Hepatocyte (in vitro differentiated cells): ENCODE measurements at regions not wholly inside any gene's neighbourhood (a gene's known extent, or its start where the extent isn't known, plus 50 kb on each side); places are given as distances from the start of the nearest gene placed in this dataset.

Experiments
- EZH2phosphoT487 ChIP-seq: fragments of 200-600 bp; sonication (generic); IDR thresholded peaks from one replicate; pipeline ENCODE4 v1.6.1; 2018; ENCODE audit warnings: antibody characterized with exemption, mild to moderate bottlenecking, low read depth, moderate library complexity; ENCODE audit not compliant: unreplicated experiment, severe bottlenecking
- TF ChIP-seq, protein P1 (sequence below): fragments of 200-600 bp; sonication (generic); IDR thresholded peaks from 2 replicates; pipeline ENCODE4 v1.5.1; 2016; ENCODE audit warnings: antibody characterized with exemption, mild to moderate bottlenecking; ENCODE audit not compliant: poor library complexity

DNA sequence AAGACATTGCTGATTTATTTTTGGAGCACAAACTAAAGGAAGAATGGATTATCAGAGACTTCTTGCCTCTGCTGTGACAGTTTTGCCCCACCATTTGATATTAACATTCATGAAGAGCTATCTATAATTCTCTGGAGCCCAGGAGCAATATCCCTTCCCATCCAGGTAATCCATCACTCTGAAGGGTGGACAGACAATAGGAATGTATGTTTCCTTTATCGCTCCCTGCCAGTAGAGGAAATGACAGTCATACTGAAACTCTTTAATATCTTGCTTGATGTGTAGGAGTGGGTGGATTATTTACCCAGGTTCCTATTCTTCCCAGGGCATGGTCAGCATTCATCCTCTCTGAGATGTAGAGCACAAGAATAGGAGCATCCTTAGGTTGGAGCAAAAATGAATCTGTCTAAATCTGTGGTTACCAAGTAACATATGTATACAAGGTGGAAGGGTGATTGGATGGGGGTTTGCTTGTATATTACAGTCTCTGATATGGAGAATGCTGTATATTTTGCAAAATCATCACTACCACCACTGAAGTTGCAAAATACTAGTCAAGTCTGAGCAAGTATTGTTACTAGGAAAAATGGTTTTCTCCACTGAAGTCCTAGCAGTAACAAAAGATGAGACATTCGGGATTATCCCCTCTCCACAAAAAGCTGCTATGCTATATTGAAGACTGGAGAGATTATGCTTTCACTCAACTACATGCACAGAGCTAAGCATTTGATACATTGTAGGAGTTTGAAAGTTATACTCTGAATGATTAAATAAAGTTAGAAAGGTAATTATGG, 151.6 kb downstream of the CBLL2 start:
- TF ChIP-seq, protein P1, sequence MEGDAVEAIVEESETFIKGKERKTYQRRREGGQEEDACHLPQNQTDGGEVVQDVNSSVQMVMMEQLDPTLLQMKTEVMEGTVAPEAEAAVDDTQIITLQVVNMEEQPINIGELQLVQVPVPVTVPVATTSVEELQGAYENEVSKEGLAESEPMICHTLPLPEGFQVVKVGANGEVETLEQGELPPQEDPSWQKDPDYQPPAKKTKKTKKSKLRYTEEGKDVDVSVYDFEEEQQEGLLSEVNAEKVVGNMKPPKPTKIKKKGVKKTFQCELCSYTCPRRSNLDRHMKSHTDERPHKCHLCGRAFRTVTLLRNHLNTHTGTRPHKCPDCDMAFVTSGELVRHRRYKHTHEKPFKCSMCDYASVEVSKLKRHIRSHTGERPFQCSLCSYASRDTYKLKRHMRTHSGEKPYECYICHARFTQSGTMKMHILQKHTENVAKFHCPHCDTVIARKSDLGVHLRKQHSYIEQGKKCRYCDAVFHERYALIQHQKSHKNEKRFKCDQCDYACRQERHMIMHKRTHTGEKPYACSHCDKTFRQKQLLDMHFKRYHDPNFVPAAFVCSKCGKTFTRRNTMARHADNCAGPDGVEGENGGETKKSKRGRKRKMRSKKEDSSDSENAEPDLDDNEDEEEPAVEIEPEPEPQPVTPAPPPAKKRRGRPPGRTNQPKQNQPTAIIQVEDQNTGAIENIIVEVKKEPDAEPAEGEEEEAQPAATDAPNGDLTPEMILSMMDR = no peak
- TF ChIP-seq EZH2phosphoT487 = no peak
